GM23338 (cell line): ENCODE measurements at regions not wholly inside any gene's neighbourhood (a gene's known extent, or its start where the extent isn't known, plus 50 kb on each side); places are given as distances from the start of the nearest gene placed in this dataset.

Source experiments
- ATAC-seq: fragments of 200-7000 bp; cut with Tn5 transposase; 3 replicates; pipeline ENCODE4 v1.9.1; 2020
- DNase-seq: peaks from one replicate; pipeline ENCODE4 v3.0.0-alpha.2; 2015; ENCODE audit warnings: low spot score
- H2AFZ ChIP-seq: fragments of 200-600 bp; sonication (generic); 2 replicates; pipeline ENCODE4 v1.8.0; 2016; ENCODE audit warnings: antibody characterized with exemption, mild to moderate bottlenecking, moderate library complexity
- H3F3A ChIP-seq: fragments of 200-600 bp; sonication (generic); replicated peaks from 2 replicates; pipeline ENCODE4 v1.8.0; 2017; ENCODE audit warnings: antibody characterized with exemption, mixed run types, low read depth
- H3K27ac ChIP-seq: fragments of 200-600 bp; sonication (generic); 2 replicates; pipeline ENCODE4 v1.6.1; 2016; ENCODE audit warnings: low read depth
- H3K27me3 ChIP-seq: fragments of 200-600 bp; sonication (generic); 2 replicates; pipeline ENCODE4 v1.8.0; 2016; ENCODE audit warnings: mild to moderate bottlenecking, mixed run types, moderate library complexity; ENCODE audit not compliant: insufficient read depth
- H3K36me3 ChIP-seq: fragments of 200-600 bp; sonication (generic); 2 replicates; pipeline ENCODE4 v1.8.0; 2016; ENCODE audit warnings: mild to moderate bottlenecking; ENCODE audit not compliant: insufficient read depth
- H3K4me1 ChIP-seq: fragments of 200-600 bp; sonication (generic); 2 replicates; pipeline ENCODE4 v1.8.0; 2016; ENCODE audit warnings: mild to moderate bottlenecking, moderate library complexity; ENCODE audit not compliant: insufficient read depth
- H3K4me2 ChIP-seq: fragments of 200-600 bp; sonication (generic); 2 replicates; pipeline ENCODE4 v1.7.1; 2017; ENCODE audit warnings: mixed run types
- H3K4me3 ChIP-seq: fragments of 200-600 bp; sonication (generic); 2 replicates; pipeline ENCODE4 v1.6.1; 2016; ENCODE audit warnings: mixed run types
- H3K79me2 ChIP-seq: fragments of 200-600 bp; sonication (generic); replicated peaks from 2 replicates; pipeline ENCODE4 v1.8.0; 2017; ENCODE audit warnings: mild to moderate bottlenecking; ENCODE audit not compliant: insufficient read depth
- H3K9me2 ChIP-seq: fragments of 200-600 bp; sonication (generic); 2 replicates; pipeline ENCODE4 v1.8.0; 2017; ENCODE audit not compliant: insufficient read depth
- H4K20me1 ChIP-seq: fragments of 200-600 bp; sonication (generic); replicated peaks from 2 replicates; pipeline ENCODE4 v1.8.0; 2017; ENCODE audit warnings: mild to moderate bottlenecking; ENCODE audit not compliant: insufficient read depth
- H3K27ac Mint-ChIP-seq: 2 replicates; pipeline ENCODE4 v1.8.0; 2020; ENCODE audit warnings: inconsistent platforms, mild to moderate bottlenecking, moderate library complexity, mixed read lengths
- H3K27me3 Mint-ChIP-seq: 3 replicates; pipeline ENCODE4 v1.8.0; 2022; ENCODE audit warnings: low read depth, mild to moderate bottlenecking, moderate library complexity, mixed read lengths, inconsistent platforms; ENCODE audit not compliant: insufficient read depth, poor library complexity
- H3K36me3 Mint-ChIP-seq: 3 replicates; pipeline ENCODE4 v1.8.0; 2021; ENCODE audit warnings: low read depth, mild to moderate bottlenecking, inconsistent platforms, moderate library complexity, mixed read lengths
- H3K4me1 Mint-ChIP-seq: 3 replicates; pipeline ENCODE4 v1.8.0; 2020; ENCODE audit warnings: mild to moderate bottlenecking, inconsistent platforms, mixed read lengths
- H3K4me3 Mint-ChIP-seq: 3 replicates; pipeline ENCODE4 v1.8.0; 2021; ENCODE audit warnings: moderate library complexity, mild to moderate bottlenecking, inconsistent platforms, mixed read lengths
- H3K9me3 Mint-ChIP-seq: 3 replicates; pipeline ENCODE4 v1.8.0; 2020; ENCODE audit warnings: moderate library complexity, mild to moderate bottlenecking, inconsistent platforms, mixed read lengths
- CREB1 ChIP-seq: fragments of 250-450 bp; sonication (Bioruptor Pico); IDR thresholded peaks from 2 replicates; pipeline ENCODE4 v1.5.0; 2020; ENCODE audit warnings: low read depth, mild to moderate bottlenecking, moderate library complexity
- CTCF ChIP-seq, 2 experiments: fragments of 200-600 bp in 1 of 2; sonication (generic) in 1 of 2; conservative IDR thresholded peaks; 2 replicates each; pipeline versions ENCODE4 v1.5.1 to v1.6.1; 2016 to 2017; ENCODE audit warnings: antibody characterized with exemption in 2 of 2, low read depth in 2 of 2, mild to moderate bottlenecking in 2 of 2, moderate library complexity in 1 of 2
- ETS1 ChIP-seq: IDR thresholded peaks from 2 replicates; pipeline ENCODE4 v1.6.1; 2016; ENCODE audit warnings: antibody characterized with exemption
- EZH2 ChIP-seq: fragments of 200-600 bp; sonication (generic); IDR thresholded peaks from one replicate; pipeline ENCODE4 v1.8.0; 2017; ENCODE audit warnings: antibody characterized with exemption, mild to moderate bottlenecking, low read depth; ENCODE audit not compliant: unreplicated experiment
- EZH2phosphoT487 ChIP-seq: fragments of 200-600 bp; sonication (generic); IDR thresholded peaks from one replicate; pipeline ENCODE4 v1.8.1; 2018; ENCODE audit warnings: antibody characterized with exemption; ENCODE audit not compliant: unreplicated experiment
- JUNB ChIP-seq: IDR thresholded peaks from one replicate; pipeline ENCODE4 v1.6.1; 2016; ENCODE audit warnings: antibody characterized with exemption; ENCODE audit not compliant: unreplicated experiment
- NANOG ChIP-seq: IDR thresholded peaks from 2 replicates; pipeline ENCODE4 v1.6.1; 2016; ENCODE audit warnings: antibody characterized with exemption, borderline replicate concordance
- POLR2AphosphoS5 ChIP-seq: IDR thresholded peaks from 2 replicates; pipeline ENCODE4 v1.6.1; 2016; ENCODE audit warnings: antibody characterized with exemption, low read depth
- STAT1 ChIP-seq: IDR thresholded peaks from one replicate; pipeline ENCODE4 v1.6.1; 2016; ENCODE audit warnings: antibody characterized with exemption; ENCODE audit not compliant: unreplicated experiment
- ZNF114 ChIP-seq: fragments of 250-450 bp; sonication (Bioruptor Pico); IDR thresholded peaks from 2 replicates; pipeline ENCODE4 v1.5.0; 2020; ENCODE audit warnings: mild to moderate bottlenecking, moderate library complexity
- ZNF331 ChIP-seq: fragments of 250-450 bp; sonication (Bioruptor Pico); IDR thresholded peaks from 2 replicates; pipeline ENCODE4 v1.5.0; 2020; ENCODE audit warnings: low read depth, mild to moderate bottlenecking, moderate library complexity
- ZNF462 ChIP-seq: fragments of 250-450 bp; sonication (Bioruptor Pico); IDR thresholded peaks from 2 replicates; pipeline ENCODE4 v1.5.0; 2020; ENCODE audit warnings: mild to moderate bottlenecking, moderate library complexity

- TF ChIP-seq EZH2phosphoT487 (no peak), CTCF (conservative IDR thresholded peaks at IDR 0.05; ENCODE audit: low read depth in 2 of 2) (no peak), EZH2 (no peak)
Observed at GRCh38 chr2:41602341-41602740, 445.5 kb upstream of the PKDCC start (continued).

GRCh38 chr2:41605311-41605710 lies 442.5 kb upstream of the PKDCC start:
- Mint-ChIP-seq H3K4me3 (no peak overlapping the region), H3K27ac (no peak overlapping the region), H3K9me3 (no peaks in the 10 kb centered on the region), H3K4me1 (no peaks in the 10 kb centered on the region), H3K36me3 (no peaks in the 10 kb centered on the region), H3K27me3 (no peaks in the 10 kb centered on the region)
- no peak overlapping the region for H3K4me3 ChIP-seq
- DNase-seq (no peak), ATAC-seq (no peak)
- H3K4me1 ChIP-seq = no peaks in the 10 kb centered on the region
- no peaks in the 10 kb centered on the region for H3F3A ChIP-seq
- no peak overlapping the region for H3K27ac ChIP-seq
- no peaks in the 10 kb centered on the region for H3K9me2 ChIP-seq
- H2AFZ ChIP-seq = no peak overlapping the region
- H3K27me3 ChIP-seq = no peaks in the 10 kb centered on the region
- H3K36me3 ChIP-seq = no peaks in the 10 kb centered on the region
- H4K20me1 ChIP-seq = no peaks in the 10 kb centered on the region
- H3K4me2 ChIP-seq = no peak overlapping the region
- no peaks in the 10 kb centered on the region for H3K79me2 ChIP-seq
- no peak for TF ChIP-seq ZNF331 (CRISPR knock-in tag)
- TF ChIP-seq ZNF462 (CRISPR knock-in tag) = no peak
- no peak for TF ChIP-seq ETS1
- no peak for TF ChIP-seq NANOG
- TF ChIP-seq ZNF114 = no peak
- TF ChIP-seq EZH2phosphoT487 = no peak
- TF ChIP-seq POLR2AphosphoS5 = no peak
- no peak for TF ChIP-seq CTCF (conservative IDR thresholded peaks at IDR 0.05; ENCODE audit: low read depth in 2 of 2)
- no peak for TF ChIP-seq CREB1 (CRISPR knock-in tag)
- TF ChIP-seq STAT1 = no peak
- no peak for TF ChIP-seq JUNB
